Mesothelial cell of epicardium (in vitro differentiated cells): ENCODE measurements at regions not wholly inside any gene's neighbourhood (a gene's known extent, or its start where the extent isn't known, plus 50 kb on each side); places are given as distances from the start of the nearest gene placed in this dataset.
A peak's percentile ranks its signal among the peaks of the same experiment; 100 is the strongest.

Experiments
- DNase-seq, 2 experiments: peaks; one replicate each; pipeline ENCODE4 v3.0.0; 2021; ENCODE audit warnings: low spot score in 2 of 2; ENCODE audit not compliant: unreplicated experiment in 2 of 2
- H3K27ac Mint-ChIP-seq: 2 replicates; pipeline ENCODE4 v1.8.0; 2021; ENCODE audit warnings: mixed read lengths
- H3K27me3 Mint-ChIP-seq: 2 replicates; pipeline ENCODE4 v1.8.0; 2021; ENCODE audit warnings: low read depth, mixed read lengths
- H3K36me3 Mint-ChIP-seq: 2 replicates; pipeline ENCODE4 v1.8.0; 2021; ENCODE audit warnings: mixed read lengths
- H3K4me1 Mint-ChIP-seq: 2 replicates; pipeline ENCODE4 v1.8.0; 2021; ENCODE audit warnings: mixed read lengths
- H3K4me3 Mint-ChIP-seq: 2 replicates; pipeline ENCODE4 v1.8.0; 2021; ENCODE audit warnings: mild to moderate bottlenecking, moderate library complexity, mixed read lengths
- H3K9me3 Mint-ChIP-seq: 2 replicates; pipeline ENCODE4 v1.8.0; 2021; ENCODE audit warnings: mixed read lengths
- TF ChIP-seq, protein P1 (sequence below): fragments of 200-600 bp; sonication (generic); IDR thresholded peaks from one replicate; pipeline ENCODE4 v1.5.0; 2021; ENCODE audit warnings: antibody characterized with exemption; ENCODE audit not compliant: unreplicated experiment

DNA sequence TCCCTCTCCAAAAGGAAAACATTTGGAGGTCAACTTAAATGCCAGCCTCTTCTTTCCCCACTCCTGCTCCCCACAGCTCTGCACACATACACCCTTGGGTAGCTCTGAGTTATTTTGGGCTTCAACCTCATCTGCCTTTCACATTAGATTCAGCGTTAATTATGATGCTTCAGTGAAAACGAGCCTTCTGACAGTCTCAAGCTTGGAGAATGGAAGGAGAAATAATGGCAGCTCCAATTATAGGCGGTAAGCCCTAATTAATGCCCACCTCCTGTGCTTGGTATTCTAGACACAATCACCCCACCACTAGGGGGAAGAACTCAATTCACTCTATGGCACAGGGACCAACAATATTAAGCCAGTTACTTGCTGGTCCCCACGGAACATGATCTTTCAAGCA, 397.9 kb downstream of the BRINP2 start:
- DNase-seq: no peak
- no peak overlapping the region for H3K4me3 Mint-ChIP-seq
- no peaks in the 10 kb centered on the region for H3K9me3 Mint-ChIP-seq
- no peaks in the 10 kb centered on the region for H3K27me3 Mint-ChIP-seq
- peaks cover 13% of the 10 kb centered on the region for H3K4me1 Mint-ChIP-seq
- H3K27ac Mint-ChIP-seq: no peak overlapping the region
- TF ChIP-seq, protein P1, sequence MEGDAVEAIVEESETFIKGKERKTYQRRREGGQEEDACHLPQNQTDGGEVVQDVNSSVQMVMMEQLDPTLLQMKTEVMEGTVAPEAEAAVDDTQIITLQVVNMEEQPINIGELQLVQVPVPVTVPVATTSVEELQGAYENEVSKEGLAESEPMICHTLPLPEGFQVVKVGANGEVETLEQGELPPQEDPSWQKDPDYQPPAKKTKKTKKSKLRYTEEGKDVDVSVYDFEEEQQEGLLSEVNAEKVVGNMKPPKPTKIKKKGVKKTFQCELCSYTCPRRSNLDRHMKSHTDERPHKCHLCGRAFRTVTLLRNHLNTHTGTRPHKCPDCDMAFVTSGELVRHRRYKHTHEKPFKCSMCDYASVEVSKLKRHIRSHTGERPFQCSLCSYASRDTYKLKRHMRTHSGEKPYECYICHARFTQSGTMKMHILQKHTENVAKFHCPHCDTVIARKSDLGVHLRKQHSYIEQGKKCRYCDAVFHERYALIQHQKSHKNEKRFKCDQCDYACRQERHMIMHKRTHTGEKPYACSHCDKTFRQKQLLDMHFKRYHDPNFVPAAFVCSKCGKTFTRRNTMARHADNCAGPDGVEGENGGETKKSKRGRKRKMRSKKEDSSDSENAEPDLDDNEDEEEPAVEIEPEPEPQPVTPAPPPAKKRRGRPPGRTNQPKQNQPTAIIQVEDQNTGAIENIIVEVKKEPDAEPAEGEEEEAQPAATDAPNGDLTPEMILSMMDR: no peak
- no peaks in the 10 kb centered on the region for H3K36me3 Mint-ChIP-seq

DNA sequence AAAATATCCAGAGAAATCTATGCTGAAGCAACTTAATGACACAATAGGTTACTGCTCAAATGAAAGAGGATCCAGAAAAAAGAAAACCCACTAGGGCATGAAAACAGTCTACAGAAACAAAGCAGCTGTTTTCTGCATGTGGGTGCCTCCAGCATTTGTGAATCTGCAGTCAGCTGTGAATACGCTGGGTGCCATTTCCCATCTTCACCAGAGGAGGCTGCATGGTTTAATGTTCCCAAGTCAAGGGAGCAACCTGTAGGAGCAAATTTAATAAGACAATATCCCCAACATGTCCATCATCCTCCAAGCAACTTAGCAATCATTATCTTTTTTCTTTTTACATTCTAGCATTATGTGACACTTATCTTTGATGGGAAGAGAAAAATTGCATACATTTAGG, 396.6 kb downstream of the BRINP2 start:
- H3K9me3 Mint-ChIP-seq: no peaks in the 10 kb centered on the region
- no peak for DNase-seq
- H3K36me3 Mint-ChIP-seq: no peaks in the 10 kb centered on the region
- H3K4me1 Mint-ChIP-seq: peaks cover 10% of the 10 kb centered on the region
- TF ChIP-seq, protein P1: peak; percentile 25
- H3K27ac Mint-ChIP-seq: no peak overlapping the region
- no peaks in the 10 kb centered on the region for H3K27me3 Mint-ChIP-seq
- no peak overlapping the region for H3K4me3 Mint-ChIP-seq

DNA sequence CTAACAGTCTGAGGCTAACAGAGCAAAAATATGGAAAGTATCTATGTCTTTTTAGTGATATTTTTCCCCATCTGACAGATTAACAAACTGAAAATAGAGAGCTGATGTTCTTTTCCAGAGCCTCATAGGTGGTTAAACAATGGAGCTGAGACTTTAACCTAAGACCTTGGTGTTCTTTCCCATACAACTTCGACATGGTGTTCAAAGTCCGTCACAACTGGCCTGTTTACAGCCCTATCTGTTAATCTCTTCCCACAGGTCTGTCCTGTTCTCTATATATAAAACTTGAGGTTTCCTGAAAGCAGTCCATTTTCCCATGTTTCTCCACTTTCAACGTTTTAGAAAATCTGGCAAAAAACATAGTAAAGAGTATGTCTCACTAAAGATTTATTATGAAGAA, 395.7 kb downstream of the BRINP2 start:
- no peak overlapping the region for H3K27ac Mint-ChIP-seq
- H3K36me3 Mint-ChIP-seq: no peaks in the 10 kb centered on the region
- H3K9me3 Mint-ChIP-seq: no peaks in the 10 kb centered on the region
- DNase-seq: no peak
- TF ChIP-seq, protein P1: no peak
- H3K4me1 Mint-ChIP-seq: peaks cover 10% of the 10 kb centered on the region
- no peaks in the 10 kb centered on the region for H3K27me3 Mint-ChIP-seq
- no peak overlapping the region for H3K4me3 Mint-ChIP-seq

DNA sequence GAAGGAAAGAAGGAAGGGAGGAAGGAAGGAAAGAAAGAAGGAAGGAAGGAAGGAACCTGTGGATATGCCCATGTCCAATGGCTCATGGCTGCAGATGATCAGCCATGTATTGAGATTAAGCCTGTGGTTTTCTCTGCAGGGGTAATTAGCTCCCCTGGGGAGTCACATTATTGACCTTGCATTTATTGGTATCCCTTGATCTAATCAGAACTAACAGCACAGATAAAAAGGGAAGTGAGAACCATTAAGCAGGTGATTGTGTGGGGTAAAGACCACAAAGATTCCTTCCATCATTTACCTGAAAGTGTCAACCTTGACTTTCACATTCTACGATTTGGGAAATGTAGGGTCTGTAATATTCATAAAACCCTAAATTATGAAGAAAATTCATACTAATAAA, 390.7 kb downstream of the BRINP2 start:
- no peaks in the 10 kb centered on the region for H3K27me3 Mint-ChIP-seq
- no peak overlapping the region for H3K27ac Mint-ChIP-seq
- H3K4me1 Mint-ChIP-seq: no peaks in the 10 kb centered on the region
- peaks cover 23% of the 10 kb centered on the region for H3K9me3 Mint-ChIP-seq
- H3K4me3 Mint-ChIP-seq: no peak overlapping the region
- TF ChIP-seq, protein P1: no peak
- DNase-seq: no peak
- no peaks in the 10 kb centered on the region for H3K36me3 Mint-ChIP-seq

DNA sequence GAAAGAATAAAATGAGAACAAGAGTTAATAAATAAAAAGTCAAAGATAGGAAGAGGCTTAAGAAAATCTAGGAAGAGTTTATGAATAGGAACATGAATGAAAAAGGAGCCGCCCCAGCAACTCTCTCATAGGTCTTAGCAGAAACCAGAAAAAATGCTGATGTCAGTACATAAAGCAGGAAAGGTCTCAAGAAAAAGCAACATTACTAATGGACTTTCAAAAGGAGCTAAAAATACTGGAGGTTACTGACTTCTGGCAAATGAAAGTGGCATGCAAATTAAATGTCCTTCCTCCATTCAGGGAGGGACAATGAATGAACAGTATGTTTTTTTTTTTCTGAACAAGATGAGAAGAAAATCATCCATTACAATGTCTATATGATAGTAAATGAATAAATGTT, 387.6 kb downstream of the BRINP2 start:
- DNase-seq: no peak
- peaks cover 40% of the 10 kb centered on the region for H3K9me3 Mint-ChIP-seq
- TF ChIP-seq, protein P1: no peak
- no peak overlapping the region for H3K4me3 Mint-ChIP-seq
- H3K27me3 Mint-ChIP-seq: no peaks in the 10 kb centered on the region
- H3K36me3 Mint-ChIP-seq: no peaks in the 10 kb centered on the region
- H3K27ac Mint-ChIP-seq: no peak overlapping the region
- no peaks in the 10 kb centered on the region for H3K4me1 Mint-ChIP-seq

DNA sequence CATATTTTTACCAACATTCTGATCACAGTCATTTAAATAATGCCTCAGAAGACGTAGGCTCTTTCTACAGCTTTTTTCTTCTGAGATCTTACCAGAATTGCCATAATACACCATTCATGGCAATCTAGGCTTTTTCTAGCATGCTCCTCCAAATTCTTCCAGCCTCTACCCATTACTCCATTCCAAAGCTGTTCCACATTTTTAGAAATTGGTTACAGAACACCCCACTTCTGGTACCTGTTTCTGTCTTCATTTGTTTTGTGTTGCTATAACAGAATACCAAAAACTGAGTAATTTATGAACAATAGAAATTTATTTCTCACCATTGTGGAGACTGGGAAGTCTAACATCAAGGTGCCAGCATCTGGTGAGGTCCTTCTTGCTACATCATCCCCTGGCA, 385.4 kb downstream of the BRINP2 start:
- DNase-seq: no peak
- no peaks in the 10 kb centered on the region for H3K4me1 Mint-ChIP-seq
- no peaks in the 10 kb centered on the region for H3K27me3 Mint-ChIP-seq
- H3K9me3 Mint-ChIP-seq: peaks cover 48% of the 10 kb centered on the region
- no peak overlapping the region for H3K27ac Mint-ChIP-seq
- TF ChIP-seq, protein P1: no peak
- no peak overlapping the region for H3K4me3 Mint-ChIP-seq
- H3K36me3 Mint-ChIP-seq: no peaks in the 10 kb centered on the region
